Muscle of back (tissue), 3 donors: ENCODE measurements at regions not wholly inside any gene's neighbourhood (a gene's known extent, or its start where the extent isn't known, plus 50 kb on each side); places are given as distances from the start of the nearest gene placed in this dataset.
"Not testable (repeated sequence)": the region's sequence is repeated elsewhere in the genome, so short reads cannot be mapped to it uniquely, and the experiment has no call there.

Source experiments
- DNase-seq, 3 donors: peaks; one replicate each; pipeline versions ENCODE4 v3.0.0 to v3.0.0-alpha.2; 2013

DNA sequence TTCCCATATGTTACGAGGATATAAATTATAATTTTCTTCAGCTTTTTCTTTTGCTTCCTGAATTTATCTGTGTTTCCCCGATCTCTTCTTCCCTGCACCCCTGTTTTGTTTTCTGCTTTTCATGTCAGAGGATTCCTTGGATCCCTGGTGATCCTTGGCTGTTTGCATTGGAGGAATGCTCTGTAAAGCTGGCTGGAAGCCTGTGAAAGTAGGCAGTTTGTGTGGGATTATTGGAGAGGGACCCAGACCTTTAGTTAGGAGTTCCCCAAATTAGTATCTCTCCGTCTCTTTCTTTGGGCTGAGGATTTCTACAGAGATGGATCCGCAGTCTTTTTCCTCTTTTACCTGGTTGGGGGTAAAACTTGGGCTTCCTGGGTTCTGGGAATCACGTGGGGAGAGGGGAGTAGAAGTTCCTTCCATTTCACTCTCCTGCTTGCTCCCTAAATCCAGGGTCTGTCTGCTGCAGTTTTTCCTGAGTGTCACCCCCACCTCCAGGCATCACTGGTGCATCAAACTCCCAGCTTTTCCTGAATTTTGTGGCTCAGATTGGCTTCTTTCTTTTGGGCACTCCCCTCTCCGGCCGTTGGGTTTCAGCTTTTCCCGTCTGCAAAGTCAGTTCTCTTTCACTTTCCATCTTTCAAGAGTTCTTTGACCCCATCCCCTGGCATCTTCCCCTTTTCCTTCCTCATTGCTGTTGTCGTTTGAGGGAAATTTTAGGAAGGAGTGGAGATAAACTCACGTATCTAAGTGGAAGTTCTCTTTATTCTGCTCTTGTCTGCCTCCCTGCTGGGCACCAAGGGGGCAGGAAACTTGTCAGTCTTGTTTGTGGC lies 79.1 kb upstream of the ALX4 start:
- DNase-seq = no peak

GRCh38 chr11:44389963-44390605 lies 80.1 kb upstream of the ALX4 start:
- no peak for DNase-seq

GRCh38 chr11:44391004-44391403 lies 81.1 kb upstream of the ALX4 start:
- DNase-seq = not testable (repeated sequence)

DNA sequence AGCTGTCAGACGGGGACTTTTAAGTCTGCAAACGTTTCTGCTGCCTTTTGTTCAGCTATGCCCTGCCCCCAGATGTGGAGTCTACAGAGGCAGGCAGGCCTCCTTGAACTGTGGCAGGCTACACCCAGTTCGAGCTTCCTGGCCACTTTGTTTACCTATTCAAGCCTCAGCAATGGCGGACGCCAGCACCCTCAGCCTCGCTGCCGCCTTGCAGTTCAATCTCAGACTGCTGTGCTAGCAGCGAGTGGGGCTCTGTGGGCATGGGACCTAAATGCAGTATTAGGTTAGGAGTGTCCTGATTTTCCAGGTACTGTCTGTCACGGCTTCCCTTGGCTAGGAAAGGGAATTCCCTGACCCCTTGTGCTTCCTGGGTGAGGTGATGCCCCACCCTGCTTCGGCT lies 86.8 kb upstream of the ALX4 start:
- DNase-seq = not testable (repeated sequence)

DNA sequence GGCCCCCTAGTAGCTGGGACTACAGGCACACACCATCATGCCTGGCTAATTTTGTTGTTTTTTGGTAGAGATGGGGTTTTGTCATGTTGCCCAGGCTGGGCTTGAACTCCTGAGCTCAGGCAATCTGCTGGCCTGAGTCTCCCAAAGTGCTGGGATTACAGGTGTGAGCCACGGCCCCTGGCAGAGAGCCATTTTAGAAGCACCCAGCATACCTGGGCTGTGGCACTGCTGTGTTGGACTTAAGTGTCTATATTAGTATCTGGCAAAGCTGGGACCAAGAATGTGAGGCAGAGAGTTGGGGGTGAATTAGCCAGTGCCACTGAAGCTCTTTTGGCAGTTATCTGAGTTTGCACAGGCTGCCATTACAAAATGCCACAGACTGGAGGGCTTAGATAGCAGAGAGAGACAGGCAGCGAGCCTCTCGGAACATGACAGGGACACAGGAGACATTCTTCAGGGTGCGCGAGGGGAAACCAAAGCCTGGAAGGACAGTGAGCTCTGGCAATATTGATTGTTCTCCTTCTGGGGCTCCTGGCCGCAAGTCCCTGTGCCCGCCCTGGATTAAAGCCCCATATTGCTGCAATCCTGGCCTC lies 87.7 kb upstream of the ALX4 start:
- no peak for DNase-seq

DNA sequence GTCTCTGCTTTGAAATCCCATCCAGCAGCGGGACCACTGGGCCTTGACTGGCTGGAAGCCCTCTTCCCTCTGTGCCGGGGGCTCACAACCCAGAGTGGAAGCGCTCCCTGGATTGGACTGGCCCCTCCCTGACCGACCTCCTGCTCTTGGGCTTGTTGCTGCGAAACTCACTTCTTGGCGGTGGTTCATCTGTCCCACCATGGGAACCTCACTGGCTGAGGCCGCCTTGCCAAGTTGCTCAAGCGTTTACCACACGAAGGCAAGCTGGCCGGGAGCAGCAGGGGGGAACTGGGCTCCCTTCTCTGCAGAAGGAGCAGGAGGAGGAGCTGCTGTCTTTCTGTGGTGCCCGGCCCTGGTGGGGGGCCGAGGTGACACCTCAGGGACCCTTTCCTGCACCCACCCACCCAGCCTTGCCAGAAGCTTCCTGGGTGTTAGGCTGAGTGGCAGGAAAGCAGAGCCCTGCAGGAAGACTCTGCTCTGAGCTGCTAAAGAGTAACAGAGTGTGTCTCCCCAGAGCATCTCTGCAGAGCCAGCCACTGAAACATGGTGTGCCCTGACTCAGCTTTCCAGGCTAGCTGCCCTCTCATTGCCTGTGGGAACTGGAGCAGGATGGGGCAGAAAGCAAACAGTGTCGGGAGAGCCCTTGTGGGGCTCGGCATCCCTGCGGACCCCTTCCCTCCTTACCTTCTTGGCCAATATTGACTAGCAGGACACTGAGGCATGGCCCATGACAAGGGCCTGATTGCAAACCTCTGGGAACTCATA lies 88.5 kb upstream of the ALX4 start:
- no peak for DNase-seq

DNA sequence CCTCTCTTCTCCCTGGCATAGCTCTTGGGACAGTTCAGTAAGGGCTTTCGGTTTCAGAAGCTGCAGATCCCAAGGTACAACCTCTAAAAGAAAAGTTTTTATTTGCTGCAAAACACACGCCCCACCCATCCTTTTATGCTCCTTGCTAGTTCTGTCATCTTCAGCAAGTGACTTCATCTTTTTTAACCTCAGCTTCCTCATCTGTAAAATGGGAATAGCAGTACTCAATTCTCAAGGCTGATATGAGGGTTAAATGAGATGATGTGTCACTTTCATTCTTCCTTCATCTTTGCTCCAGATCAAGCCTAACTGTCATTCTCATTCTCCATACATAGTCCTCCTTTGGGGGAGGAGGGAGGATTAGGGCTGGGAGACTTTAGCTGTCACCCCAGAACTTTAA lies 90.0 kb upstream of the ALX4 start:
- DNase-seq = no peak

- no peak for DNase-seq
These were observed 90.5 kb upstream of the ALX4 start for GRCh38 chr11:44400431-44400830.

GRCh38 chr11:44402466-44403075 lies 92.6 kb upstream of the ALX4 start:
- peak in 1 of 3 donors; percentile 27 for DNase-seq

GRCh38 chr11:44403176-44403575 lies 93.2 kb upstream of the ALX4 start:
- DNase-seq = no peak

DNA sequence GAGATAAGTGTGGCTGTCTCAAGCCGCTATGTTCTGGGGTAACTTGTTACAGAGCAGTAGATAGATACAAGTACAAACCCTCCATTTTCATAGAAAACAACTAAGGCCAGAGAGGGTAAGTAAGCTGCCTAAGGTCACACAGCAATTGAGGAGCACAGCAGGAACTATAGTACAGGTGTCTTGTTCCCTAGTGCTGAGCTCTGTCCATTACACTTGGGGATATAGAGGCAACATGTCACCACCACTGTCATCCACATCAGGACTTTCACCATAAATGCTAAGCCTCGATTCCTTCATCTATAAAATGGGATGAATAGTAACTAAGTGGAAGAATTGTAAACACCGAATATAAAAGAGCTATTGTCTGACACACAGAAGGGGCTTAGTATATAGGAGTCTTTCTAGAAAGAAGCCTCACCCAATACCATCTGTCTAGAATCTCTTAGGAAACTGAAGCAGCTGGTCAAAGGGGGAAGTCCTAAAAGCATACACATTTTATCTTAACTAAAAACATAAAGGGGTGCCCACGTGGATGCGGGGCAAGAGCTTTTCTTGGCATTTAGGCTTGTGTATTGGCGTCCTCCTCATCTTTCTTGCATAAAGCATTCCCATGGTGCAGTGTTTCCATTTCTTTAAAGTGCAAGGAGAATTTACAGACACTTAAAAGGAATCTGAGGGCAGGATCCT lies 93.8 kb upstream of the ALX4 start:
- DNase-seq = no peak

GRCh38 chr11:44404301-44404700 lies 94.4 kb upstream of the ALX4 start:
- peak in 2 of 3 donors; percentile 40 to 50 for DNase-seq

DNA sequence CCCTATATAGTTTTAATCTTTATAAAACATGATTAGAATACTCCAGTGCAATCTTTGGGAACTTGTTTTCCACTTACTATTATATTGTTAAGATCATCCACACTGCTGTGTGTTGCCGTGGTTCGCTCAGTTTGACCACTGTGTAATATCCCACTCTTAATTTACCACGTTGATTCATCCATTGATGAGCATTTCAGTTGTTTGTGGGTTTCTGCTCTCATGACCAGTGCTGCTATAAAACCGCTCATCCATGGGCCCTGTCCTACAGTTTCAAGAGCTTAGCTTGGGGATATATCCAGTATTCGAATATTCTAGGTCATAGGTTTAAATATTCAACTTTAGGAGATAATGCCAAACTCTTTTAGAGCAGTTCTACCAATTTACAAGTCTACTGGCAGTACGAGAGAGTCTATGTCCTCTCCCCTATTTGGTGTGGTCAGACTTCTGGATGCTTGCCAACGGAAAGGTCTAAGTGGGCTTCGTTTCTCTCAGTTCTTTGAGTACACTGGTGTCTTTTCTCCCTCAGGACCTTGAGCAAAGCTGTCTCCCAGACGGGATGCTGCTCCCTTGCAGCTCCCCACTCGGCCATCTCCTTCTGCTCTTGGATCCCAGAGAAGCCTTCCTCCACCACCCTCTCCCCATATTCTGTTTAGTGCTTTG lies 94.9 kb upstream of the ALX4 start:
- DNase-seq = no peak

DNA sequence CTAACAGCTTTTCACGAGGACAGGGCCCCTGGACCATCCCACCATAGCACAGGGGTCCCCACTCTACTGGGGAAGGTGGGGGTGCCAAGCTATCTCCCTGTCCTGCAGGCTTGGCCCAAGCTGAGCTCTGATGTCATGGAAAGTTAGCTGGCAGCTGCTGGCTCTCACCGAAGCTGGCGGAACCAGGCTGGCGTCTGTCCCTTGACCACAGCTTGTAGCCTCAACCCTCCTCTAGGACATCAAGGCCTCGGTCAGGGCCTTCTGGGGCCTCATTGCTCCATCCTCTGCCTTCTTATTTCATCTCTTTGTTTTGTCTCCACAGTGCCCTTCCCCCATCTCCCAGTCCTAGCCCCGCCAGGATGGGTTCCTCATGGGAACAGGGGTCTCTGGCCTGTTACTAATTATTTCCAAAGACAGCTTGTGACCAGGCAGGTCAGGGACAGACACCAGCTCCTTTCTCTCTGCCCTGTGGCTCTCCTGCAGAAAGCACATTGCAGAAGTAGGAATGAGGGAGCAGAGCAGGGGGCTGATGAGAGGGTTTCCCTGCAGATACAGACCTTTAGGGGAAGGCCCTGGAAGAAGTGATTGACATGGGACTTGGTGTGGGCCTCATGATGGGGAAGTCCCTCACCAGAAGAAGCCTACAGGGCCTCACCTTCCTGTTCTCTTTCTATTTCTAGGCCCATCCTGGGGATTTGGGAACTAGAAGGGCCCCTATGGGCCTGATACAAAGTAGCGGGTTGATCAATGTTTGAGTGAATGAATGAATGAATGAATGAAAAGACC lies 97.5 kb upstream of the ALX4 start:
- DNase-seq = no peak

- no peak for DNase-seq
These were observed 98.2 kb upstream of the ALX4 start for GRCh38 chr11:44408141-44408540.

- no peak for DNase-seq
These were observed 99.0 kb upstream of the ALX4 start for GRCh38 chr11:44408711-44409470.

DNA sequence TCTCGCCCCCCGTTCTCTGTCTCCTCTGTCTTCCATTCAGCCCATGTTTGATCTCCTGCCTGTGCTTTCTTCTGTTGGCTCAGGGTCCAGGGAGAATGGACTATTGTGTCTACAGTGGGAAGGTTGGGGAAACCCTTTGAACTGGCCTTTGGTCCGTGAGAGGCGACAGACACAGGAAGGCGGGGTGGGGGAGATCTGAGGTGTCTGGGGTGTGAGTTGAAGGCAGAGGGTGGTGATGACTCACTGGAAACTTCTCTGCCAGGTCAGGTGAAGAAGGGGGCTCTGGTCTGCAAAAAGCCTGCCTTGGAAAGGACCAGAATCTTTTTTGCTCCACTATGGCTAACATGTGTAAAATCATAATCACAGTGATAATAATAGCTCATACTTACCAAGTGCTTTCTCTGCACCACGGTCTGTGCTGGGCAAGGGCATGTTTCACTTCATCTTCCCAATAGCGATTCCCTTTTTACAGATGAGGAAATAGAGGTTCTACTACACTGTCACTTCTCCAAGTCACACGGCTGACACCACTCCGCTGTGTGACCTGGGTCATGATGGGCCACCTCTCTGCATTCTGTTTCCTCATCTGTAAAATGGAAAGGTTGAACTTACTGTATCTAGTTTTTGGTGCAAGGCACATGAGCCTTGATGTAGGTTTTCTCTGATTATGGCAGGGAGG lies 99.8 kb upstream of the ALX4 start:
- no peak for DNase-seq

GRCh38 chr11:44416776-44417175 lies 106.8 kb upstream of the ALX4 start:
- DNase-seq = no peak
